KBM-7 (cell line): ENCODE measurements at regions not wholly inside any gene's neighbourhood (a gene's known extent, or its start where the extent isn't known, plus 50 kb on each side); places are given as distances from the start of the nearest gene placed in this dataset.
"Not testable (repeated sequence)": the region's sequence is repeated elsewhere in the genome, so short reads cannot be mapped to it uniquely, and the experiment has no call there.

Experiments used
- DNase-seq: peaks from one replicate; pipeline ENCODE4 v3.0.0-alpha.2; 2015
- in situ Hi-C: fragments of 300-500 bp; cut with MboI; formaldehyde crosslinking; loops from 2 replicates; pipeline ENCODE4 v1.14.3; 2020; ENCODE audit warnings: low sequenced_read_pairs, low pct_unique_long_range_greater_than_20kb, mixed read lengths

DNA sequence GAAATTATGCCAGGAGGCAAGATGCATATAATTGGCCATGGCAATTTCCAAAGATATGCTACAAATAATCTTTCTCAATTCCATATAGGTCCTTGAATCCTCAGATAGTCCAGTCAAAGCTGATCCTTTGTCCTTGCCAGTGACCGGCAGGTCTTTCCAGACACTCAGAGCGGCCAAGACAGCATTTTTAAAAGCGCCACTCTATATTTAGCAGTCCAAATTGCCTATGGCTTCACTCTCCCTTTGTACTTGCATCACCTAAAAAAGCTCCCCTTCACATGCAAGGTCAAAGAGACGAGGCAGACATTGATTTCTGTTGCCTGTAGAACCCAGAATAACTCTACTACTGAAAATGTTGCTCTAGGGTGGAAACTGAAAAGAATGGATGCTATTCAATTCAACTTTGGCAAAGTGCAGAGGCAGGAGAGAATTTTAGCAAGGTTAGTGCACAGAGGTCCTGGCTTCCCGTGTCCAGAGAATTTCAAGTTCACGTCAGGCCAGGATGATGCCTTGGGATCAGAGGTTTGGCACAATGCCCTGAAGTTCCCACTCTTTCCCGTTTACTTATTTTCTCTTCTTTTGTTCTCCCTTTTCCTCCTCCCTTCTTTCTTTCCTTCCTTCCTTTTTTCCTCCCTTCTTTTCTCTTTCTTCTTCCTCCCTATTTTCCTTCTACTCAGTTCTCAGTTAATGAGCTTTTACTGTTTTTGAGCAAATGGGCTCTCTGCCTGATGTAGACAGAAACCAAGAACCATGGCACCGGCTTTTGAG, 108.5 kb downstream of the KCNK1 start:
- in situ Hi-C loops = no loop called here
- DNase-seq = no peak

GRCh38 chr1:233723387-233723786, 109.5 kb downstream of the KCNK1 start:
- no peak for DNase-seq
- in situ Hi-C loops = no loop called here

- in situ Hi-C loops, DNase-seq: not testable (repeated sequence)
Measured at GRCh38 chr1:233724131-233724631, 110.3 kb downstream of the KCNK1 start.

DNA sequence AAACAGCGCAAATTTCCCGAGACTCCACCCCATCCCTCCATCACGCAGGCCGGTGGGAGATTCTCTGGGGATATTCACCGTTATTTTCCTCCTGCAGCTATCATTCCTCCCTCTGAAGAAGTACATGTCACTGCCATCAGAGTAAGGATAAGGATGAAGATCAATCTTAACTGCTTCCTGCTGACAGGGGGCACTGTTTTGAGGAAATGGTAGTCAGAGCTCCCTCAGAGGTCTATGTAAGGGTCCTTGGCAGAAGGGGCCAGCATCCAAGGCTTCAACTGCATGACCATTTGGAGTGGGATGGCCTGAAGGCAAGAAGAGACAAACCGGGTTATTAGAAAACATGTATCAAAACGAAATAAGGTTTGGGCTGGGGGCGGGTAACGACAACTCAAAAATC, 111.5 kb downstream of the KCNK1 start:
- in situ Hi-C loops = no loop called here

GRCh38 chr1:233728721-233729120, 114.8 kb downstream of the KCNK1 start:
- in situ Hi-C loops = no loop called here
- no peak for DNase-seq

More for the DNA sequence above, 111.5 kb downstream of the KCNK1 start:
- no peak for DNase-seq

GRCh38 chr1:233730380-233730779, 116.5 kb downstream of the KCNK1 start:
- no peak for DNase-seq
- in situ Hi-C loops = no loop called here

GRCh38 chr1:233730809-233731208, 116.9 kb downstream of the KCNK1 start:
- no peak for DNase-seq
- in situ Hi-C loops = no loop called here

- in situ Hi-C loops = no loop called here
- no peak for DNase-seq
Measured at GRCh38 chr1:233732206-233732605, 118.3 kb downstream of the KCNK1 start.

DNA sequence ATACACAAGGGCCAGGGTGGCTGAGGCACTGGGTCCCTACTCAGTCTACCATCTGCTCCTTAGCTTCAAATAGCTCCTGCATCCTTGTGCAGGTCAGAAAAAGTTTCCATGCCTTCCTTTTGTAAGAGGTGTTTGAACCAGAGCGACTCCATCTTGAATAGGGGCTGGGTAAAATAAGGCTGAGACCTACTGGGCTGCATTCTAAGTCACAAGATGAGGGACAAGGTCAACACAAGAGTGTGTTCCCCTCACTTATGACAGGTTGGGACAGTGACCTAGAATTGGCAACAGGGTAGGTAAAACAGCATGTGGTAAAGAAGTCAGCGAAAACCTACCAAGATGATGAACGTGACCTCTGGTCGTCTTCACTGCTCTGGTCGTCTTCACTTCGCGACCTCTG, 120.5 kb downstream of the KCNK1 start:
- in situ Hi-C loops = no loop called here
- no peak for DNase-seq

GRCh38 chr1:233735331-233735730, 121.4 kb downstream of the KCNK1 start:
- in situ Hi-C loops = no loop called here
- DNase-seq = no peak

DNA sequence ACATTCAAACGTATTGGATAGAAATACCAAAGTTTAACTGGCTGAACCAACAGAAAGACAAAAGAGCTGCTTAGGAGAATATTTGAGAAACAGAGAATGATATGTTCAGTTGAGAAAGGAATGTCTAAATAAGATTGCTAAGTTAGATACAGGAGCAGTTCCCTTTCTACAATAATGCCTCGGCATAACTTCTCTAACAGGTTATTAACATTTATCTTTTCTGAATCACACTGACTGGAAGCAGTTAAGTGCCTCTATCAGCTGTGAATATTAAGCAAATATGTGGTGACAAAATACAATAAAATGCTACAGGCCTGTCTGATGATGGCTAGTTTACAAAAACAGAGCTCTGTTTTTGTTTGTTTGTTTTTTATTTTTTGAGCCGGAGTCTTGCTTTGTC, 121.9 kb downstream of the KCNK1 start:
- in situ Hi-C loops = no loop called here
- DNase-seq = no peak

DNA sequence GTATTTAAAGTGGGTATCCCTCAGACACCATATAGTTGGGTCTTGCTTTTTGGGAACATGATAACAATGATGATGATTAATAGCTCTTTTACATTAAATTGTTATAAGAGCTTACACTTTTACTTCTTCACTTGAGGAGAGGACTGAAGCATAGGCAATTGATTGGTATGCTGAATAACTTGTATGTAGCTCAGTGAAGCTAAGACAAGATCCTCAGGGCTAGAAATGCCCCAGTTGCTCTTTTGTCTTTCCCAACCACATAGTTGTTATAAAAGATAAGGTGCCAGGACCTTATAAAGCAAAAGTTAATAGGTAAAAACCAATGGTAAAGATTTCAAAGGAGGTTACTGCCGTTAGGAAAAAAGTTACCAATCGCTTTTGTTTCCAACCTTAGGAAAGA, 123.4 kb downstream of the KCNK1 start:
- no peak for DNase-seq
- in situ Hi-C loops = no loop called here

DNA sequence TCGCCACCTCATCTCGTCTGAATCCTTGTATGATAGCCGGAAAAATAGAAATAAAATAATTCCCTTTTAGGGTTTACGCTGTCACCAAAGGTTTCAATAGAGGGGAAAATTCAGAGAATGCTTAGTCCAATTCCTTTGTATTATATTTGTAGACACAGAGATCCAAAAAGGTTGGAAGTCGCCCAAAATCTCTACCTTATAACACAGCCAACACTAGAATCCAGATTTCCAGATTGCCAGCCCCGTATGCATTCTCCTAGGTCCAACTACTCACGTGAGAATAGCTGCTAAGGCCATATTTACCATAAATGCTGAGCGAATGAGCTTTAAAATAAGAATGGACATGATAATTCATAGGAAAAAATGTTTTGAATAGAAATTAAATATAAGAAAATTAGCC, 124.5 kb downstream of the KCNK1 start:
- no peak for DNase-seq
- in situ Hi-C loops = no loop called here

- in situ Hi-C loops = no loop called here
Measured at GRCh38 chr1:233738850-233739249, 124.9 kb downstream of the KCNK1 start.

DNA sequence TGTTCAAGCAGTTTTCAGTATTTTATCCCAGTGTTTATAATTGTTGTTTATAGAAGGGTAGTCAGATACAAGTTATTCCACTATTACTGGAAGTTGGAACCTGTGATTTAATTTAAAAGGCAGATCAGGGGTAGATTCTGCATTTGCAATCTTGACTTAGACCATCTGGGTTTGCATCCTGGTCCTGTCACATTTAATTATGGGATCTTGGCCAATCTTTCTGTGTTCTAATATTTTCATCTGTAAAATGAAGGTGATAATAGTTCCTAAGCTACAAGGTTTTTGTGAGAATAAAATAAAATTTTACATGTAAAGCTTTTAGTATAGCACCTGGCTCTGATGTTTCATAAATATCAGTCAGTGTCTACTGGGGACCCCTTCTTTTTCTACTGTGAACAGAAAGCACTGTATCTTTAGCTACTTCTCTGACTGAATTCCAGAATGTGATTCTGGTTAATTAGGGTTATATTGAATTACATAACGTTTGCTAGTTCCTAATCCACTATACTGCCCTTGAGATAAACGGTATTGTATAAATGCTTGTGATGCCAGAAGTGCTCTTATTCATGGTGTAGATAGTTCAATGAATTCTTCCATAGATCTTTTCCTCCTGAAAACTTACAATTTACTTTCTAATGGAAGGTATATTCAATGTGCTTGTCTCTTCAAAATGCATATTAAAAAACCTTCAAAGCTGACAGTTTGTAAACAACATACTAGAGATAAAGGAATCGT, 131.0 kb downstream of the KCNK1 start:
- no peak for DNase-seq
- in situ Hi-C loops = no loop called here

More at GRCh38 chr1:233738850-233739249, 124.9 kb downstream of the KCNK1 start:
- DNase-seq = no peak

GRCh38 chr1:233750139-233750538, 136.2 kb downstream of the KCNK1 start:
- DNase-seq = no peak
- in situ Hi-C loops = no loop called here

DNA sequence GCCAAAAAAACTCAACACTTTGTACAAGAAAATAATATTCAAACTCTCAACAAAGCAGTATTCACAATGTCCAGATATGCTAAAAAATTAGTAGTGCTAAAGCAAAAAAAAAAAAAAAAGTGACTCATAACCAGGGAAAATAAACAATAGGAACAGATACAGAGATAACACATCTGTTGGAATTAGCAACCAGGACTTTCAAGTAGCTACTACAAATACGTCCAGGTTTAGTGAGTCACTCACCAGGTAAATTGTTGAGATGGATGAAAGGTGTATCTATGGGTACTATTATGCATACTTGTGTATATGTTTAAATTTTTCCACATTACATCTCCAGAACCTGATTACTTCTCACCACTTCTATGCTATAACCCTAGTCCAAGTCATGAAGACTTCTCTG, 144.8 kb upstream of the SLC35F3 start:
- in situ Hi-C loops = no loop called here
- no peak for DNase-seq

GRCh38 chr1:233764304-233764703, 140.2 kb upstream of the SLC35F3 start:
- DNase-seq, in situ Hi-C loops: not testable (repeated sequence)

DNA sequence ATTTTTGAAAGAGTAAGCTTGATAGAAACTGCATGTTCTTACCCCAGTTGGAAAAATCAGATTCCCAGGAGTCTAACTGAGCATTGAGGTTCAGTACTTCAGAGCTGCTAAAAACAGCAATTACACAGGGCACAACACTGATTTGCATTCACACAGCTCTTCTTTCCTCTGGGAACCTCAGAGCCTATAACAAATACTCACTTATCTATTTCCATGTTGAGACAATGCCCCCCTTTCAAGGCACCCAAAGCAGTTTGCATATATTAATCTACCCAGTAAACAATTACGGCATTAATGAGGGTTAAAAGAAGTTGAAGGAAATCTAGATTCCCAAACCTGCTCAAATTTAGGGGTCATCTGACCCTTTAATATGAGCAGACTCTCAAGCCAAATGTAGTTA, 126.9 kb upstream of the SLC35F3 start:
- in situ Hi-C loops = no loop called here
- DNase-seq = no peak

DNA sequence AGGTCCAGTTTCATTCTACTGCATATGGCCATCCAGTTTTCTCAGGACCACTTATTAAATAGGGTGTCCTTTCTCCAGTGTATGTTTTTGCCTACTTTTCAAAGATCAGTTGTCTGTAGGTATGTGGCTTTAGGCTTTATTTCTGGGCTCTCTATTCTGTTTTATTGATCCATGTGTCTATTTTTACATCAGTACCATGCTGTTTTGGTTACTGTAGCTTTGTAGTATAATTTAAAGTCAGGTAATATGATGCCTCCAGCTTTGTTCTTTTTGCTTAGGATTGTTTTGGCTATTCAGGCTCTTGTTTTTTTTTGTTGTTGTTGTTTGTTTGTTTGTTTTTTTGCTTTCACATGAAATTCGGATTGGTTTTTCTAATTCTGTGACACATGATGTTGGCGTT, 124.4 kb upstream of the SLC35F3 start:
- in situ Hi-C loops = no loop called here
- no peak for DNase-seq
